ENCODE measurements at regions not wholly inside any gene's neighbourhood (a gene's known extent, or its start where the extent isn't known, plus 50 kb on each side); places are given as distances from the start of the nearest gene placed in this dataset.

GRCh38 chr5:96530901-96531300 is 97.9 kb upstream of the PCSK1 start:
- H3K36me3 ChIP-seq (ENCODE audit: insufficient read depth), result no peaks in the 10 kb centered on the region
- H2AFZ ChIP-seq (ENCODE audit: low read depth), result no peak overlapping the region
- H3K4me2 ChIP-seq, result no peak overlapping the region
- no peaks in the 10 kb centered on the region for H3K4me1 ChIP-seq (ENCODE audit: low read depth, poor library complexity, severe bottlenecking)
- H3K27ac ChIP-seq, result no peak overlapping the region
- TF ChIP-seq, protein P1, sequence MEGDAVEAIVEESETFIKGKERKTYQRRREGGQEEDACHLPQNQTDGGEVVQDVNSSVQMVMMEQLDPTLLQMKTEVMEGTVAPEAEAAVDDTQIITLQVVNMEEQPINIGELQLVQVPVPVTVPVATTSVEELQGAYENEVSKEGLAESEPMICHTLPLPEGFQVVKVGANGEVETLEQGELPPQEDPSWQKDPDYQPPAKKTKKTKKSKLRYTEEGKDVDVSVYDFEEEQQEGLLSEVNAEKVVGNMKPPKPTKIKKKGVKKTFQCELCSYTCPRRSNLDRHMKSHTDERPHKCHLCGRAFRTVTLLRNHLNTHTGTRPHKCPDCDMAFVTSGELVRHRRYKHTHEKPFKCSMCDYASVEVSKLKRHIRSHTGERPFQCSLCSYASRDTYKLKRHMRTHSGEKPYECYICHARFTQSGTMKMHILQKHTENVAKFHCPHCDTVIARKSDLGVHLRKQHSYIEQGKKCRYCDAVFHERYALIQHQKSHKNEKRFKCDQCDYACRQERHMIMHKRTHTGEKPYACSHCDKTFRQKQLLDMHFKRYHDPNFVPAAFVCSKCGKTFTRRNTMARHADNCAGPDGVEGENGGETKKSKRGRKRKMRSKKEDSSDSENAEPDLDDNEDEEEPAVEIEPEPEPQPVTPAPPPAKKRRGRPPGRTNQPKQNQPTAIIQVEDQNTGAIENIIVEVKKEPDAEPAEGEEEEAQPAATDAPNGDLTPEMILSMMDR (conservative IDR thresholded peaks at IDR 0.05; ENCODE audit: low read depth, low read length), result no peak
- H3K79me2 ChIP-seq (ENCODE audit: insufficient read depth, low read depth), result no peaks in the 10 kb centered on the region
- no peak overlapping the region for H3K9ac ChIP-seq
- no peak overlapping the region for H3K4me3 ChIP-seq (IDR thresholded peaks at IDR 0.05; ENCODE audit: insufficient read depth, low read depth, low read length)
- H3K27me3 ChIP-seq (ENCODE audit: insufficient read depth, low read depth), result no peaks in the 10 kb centered on the region
- H4K20me1 ChIP-seq (ENCODE audit: insufficient read depth), result no peaks in the 10 kb centered on the region

DNA sequence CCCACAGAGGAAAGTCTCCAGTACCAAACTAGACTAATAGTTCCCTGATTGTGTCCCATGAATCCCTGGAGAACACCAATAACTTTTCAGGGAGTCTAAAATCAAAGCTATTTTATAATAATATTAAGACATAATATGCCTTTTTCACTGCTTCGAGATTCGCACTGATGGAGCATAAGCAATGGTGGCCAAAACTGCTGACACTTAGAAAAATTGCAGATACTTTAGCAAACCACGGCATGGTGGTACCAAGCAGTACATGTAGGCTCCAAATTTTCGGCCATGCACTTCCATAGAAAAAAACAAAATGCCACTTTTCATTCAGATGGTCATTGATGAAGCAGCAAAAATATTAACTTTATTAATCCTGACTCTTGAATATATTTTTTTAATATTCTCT is 100.3 kb upstream of the PCSK1 start:
- no peak overlapping the region for H2AFZ ChIP-seq (ENCODE audit: low read depth)

GRCh38 chr5:96537386-96537785 is 104.3 kb upstream of the PCSK1 start:
- H3K27me3 ChIP-seq (ENCODE audit: insufficient read depth, low read depth), result no peaks in the 10 kb centered on the region
- no peak overlapping the region for H2AFZ ChIP-seq (ENCODE audit: low read depth)
- no peaks in the 10 kb centered on the region for H3K36me3 ChIP-seq (ENCODE audit: insufficient read depth)
- TF ChIP-seq, protein P1 (conservative IDR thresholded peaks at IDR 0.05; ENCODE audit: low read depth, low read length), result no peak
- no peak overlapping the region for H3K4me2 ChIP-seq
- H3K27ac ChIP-seq, result no peak overlapping the region
- H3K9ac ChIP-seq, result no peak overlapping the region
- H3K79me2 ChIP-seq (ENCODE audit: insufficient read depth, low read depth), result no peaks in the 10 kb centered on the region
- no peak overlapping the region for H3K4me3 ChIP-seq (IDR thresholded peaks at IDR 0.05; ENCODE audit: insufficient read depth, low read depth, low read length)
- no peaks in the 10 kb centered on the region for H3K4me1 ChIP-seq (ENCODE audit: low read depth, poor library complexity, severe bottlenecking)
- no peaks in the 10 kb centered on the region for H4K20me1 ChIP-seq (ENCODE audit: insufficient read depth)

More for the DNA sequence above, 100.3 kb upstream of the PCSK1 start:
- TF ChIP-seq, protein P1 (conservative IDR thresholded peaks at IDR 0.05; ENCODE audit: low read depth, low read length), result no peak
- H3K27me3 ChIP-seq (ENCODE audit: insufficient read depth, low read depth), result no peaks in the 10 kb centered on the region
- no peaks in the 10 kb centered on the region for H3K36me3 ChIP-seq (ENCODE audit: insufficient read depth)
- no peak overlapping the region for H3K9ac ChIP-seq
- H4K20me1 ChIP-seq (ENCODE audit: insufficient read depth), result no peaks in the 10 kb centered on the region
- no peaks in the 10 kb centered on the region for H3K4me1 ChIP-seq (ENCODE audit: low read depth, poor library complexity, severe bottlenecking)
- H3K4me2 ChIP-seq, result no peak overlapping the region
- no peak overlapping the region for H3K4me3 ChIP-seq (IDR thresholded peaks at IDR 0.05; ENCODE audit: insufficient read depth, low read depth, low read length)
- H3K27ac ChIP-seq, result no peak overlapping the region
- H3K79me2 ChIP-seq (ENCODE audit: insufficient read depth, low read depth), result no peaks in the 10 kb centered on the region

DNA sequence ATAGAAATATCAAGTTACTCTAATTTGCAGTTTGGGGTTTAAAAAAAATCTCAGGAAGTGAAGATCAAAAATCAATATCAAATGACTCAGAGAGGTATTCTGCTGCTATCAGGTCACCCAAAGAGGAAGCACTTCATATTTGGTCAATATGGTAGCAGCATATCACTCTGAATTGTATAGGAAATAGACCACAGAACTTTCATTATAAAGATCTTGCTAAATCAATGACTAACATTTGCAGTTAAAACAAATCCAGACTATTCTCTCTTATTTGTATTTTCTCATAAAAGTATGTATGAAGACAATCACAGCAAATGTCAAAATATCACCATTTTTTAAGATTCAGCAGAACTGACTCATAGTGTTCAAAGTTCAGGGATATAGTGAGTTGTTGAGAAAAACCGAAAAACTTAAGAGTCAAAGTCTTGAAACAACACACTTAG is 105.8 kb upstream of the PCSK1 start:
- Histone ChIP-seq H2AFZ (ENCODE audit: low read depth) (no peak overlapping the region), H3K4me1 (ENCODE audit: low read depth, poor library complexity, severe bottlenecking) (no peaks in the 10 kb centered on the region), H3K4me3 (IDR thresholded peaks at IDR 0.05; ENCODE audit: insufficient read depth, low read depth, low read length) (no peak overlapping the region), H4K20me1 (ENCODE audit: insufficient read depth) (no peaks in the 10 kb centered on the region), H3K79me2 (ENCODE audit: insufficient read depth, low read depth) (no peaks in the 10 kb centered on the region), H3K27ac (no peak overlapping the region), H3K27me3 (ENCODE audit: insufficient read depth, low read depth) (no peaks in the 10 kb centered on the region), H3K4me2 (no peak overlapping the region), H3K36me3 (ENCODE audit: insufficient read depth) (no peaks in the 10 kb centered on the region), H3K9ac (no peak overlapping the region)
- TF ChIP-seq, protein P1 (conservative IDR thresholded peaks at IDR 0.05; ENCODE audit: low read depth, low read length), result no peak

Measured in KMS-11 (cell line).